ENCODE measurements at regions not wholly inside any gene's neighbourhood (a gene's known extent, or its start where the extent isn't known, plus 50 kb on each side); places are given as distances from the start of the nearest gene placed in this dataset.

GRCh38 chr7:138233189-138233588 lies 156.9 kb downstream of the AKR1D1 start:
- no peak for DNase-seq
- Histone ChIP-seq H3K36me3 (no peaks in the 10 kb centered on the region), H3K9me3 (peaks cover 0 to 13% (median 0%) of the 10 kb centered on the region in 3 donors), H3K27me3 (no peaks in the 10 kb centered on the region), H3K27ac (no peak overlapping the region), H3K4me3 (no peak overlapping the region), H3K4me1 (no peaks in the 10 kb centered on the region)
- TF ChIP-seq CTCF (IDR thresholded peaks at IDR 0.05) (no peak), POLR2A (IDR thresholded peaks at IDR 0.05) (no peak)
- WGBS, 2 donors = 80 to 83% methylated on average over 6 of the region's 6 CpGs
- intact Hi-C loops (cut with DNase I) = no loop called here

DNA sequence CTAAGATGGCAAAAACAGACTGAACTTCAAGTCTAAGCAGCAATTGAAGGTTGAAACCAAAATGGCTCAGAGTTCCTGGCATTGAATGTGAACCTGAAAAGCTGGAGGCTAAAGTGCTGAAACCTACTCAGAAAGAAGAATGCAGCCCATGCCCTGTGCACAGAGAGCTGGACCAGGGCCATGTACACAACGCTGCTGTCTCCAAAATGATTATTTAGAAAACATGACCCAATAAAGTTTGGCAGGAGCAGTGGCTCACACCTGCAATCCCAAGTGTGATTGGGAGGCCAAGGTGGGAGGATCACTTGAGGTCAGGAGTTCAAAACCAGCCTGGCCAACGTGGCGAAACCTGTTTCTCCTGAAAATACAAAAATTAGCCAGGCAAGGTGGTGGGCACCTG lies 158.9 kb downstream of the AKR1D1 start:
- Histone ChIP-seq H3K36me3 (no peaks in the 10 kb centered on the region), H3K27ac (peak overlapping the region in 1 of 4 donors; percentile 2), H3K4me3 (no peak overlapping the region), H3K27me3 (no peaks in the 10 kb centered on the region), H3K9me3 (peaks cover 0 to 21% (median 10%) of the 10 kb centered on the region in 3 donors), H3K4me1 (no peaks in the 10 kb centered on the region)
- 62 to 73% methylated on average over 3 of the region's 3 CpGs for WGBS, 2 donors
- intact Hi-C loops (cut with DNase I) = no loop called here
- no peak for DNase-seq
- TF ChIP-seq POLR2A (IDR thresholded peaks at IDR 0.05) = no peak
- no peak for TF ChIP-seq CTCF (IDR thresholded peaks at IDR 0.05)

GRCh38 chr7:138237995-138238394 lies 161.7 kb downstream of the AKR1D1 start:
- WGBS, 2 donors = 79 to 83% methylated on average over 5 of the region's 5 CpGs
- H3K27ac ChIP-seq = no peak overlapping the region
- H3K4me1 ChIP-seq = no peaks in the 10 kb centered on the region
- TF ChIP-seq POLR2A (IDR thresholded peaks at IDR 0.05) (no peak), CTCF (IDR thresholded peaks at IDR 0.05) (no peak)
- DNase-seq = no peak
- intact Hi-C loops (cut with DNase I) = no loop called here
- peaks cover 0 to 17% (median 10%) of the 10 kb centered on the region in 3 donors for H3K9me3 ChIP-seq
- H3K27me3 ChIP-seq = no peaks in the 10 kb centered on the region
- H3K36me3 ChIP-seq = no peaks in the 10 kb centered on the region
- H3K4me3 ChIP-seq = no peak overlapping the region

DNA sequence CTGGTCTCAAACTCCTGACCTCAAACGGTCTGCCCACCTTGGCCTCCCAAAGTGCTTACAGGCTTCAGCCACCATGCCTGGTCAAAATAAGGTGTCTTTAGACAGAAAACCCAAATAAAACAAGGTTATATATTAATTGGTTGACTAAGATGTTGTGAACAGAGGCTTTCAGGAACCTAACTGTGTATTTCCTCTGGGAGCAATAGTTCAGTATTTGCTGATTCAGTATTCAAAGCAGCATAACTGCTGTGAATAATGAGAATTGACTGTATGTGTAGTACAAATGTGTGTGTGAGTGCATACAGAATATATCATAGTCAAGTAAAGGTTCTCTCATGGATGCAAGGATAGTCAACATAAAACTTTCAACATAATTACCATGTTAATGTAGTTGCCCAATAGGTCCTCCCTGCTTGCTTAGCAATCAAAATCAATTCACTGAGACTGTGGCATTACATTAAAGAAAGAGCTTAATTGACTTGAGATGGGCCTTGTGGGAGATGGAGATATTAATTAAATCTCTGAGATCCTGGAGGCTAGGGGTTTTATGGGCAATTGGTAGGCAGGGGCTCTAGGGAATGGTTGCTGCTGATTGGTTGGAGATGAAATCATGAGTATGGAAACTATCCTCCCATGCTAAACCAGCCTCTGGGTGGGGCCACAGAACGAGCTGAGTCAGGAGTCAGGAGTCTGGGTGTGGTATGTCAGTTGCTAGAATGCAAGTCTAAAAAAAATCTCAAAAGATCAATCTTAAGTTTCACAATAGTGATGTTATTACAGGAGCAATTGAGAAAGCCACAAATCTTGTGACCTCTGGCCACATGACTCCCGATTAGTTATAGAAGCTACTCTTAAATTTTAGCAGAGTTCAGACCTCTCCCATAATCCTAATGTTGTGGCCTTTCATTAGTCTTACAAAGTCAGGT lies 162.7 kb downstream of the AKR1D1 start:
- intact Hi-C loops (cut with DNase I) = no loop called here
- WGBS, 2 donors = 31 to 39% methylated on average over 3 of the region's 3 CpGs
- Histone ChIP-seq H3K27ac (peak overlapping the region in 2 of 4 donors; percentile 49 to 68), H3K9me3 (peaks cover 0 to 13% (median 10%) of the 10 kb centered on the region in 3 donors), H3K4me3 (no peak overlapping the region), H3K36me3 (no peaks in the 10 kb centered on the region), H3K4me1 (peaks cover 0 to 4% (median 0%) of the 10 kb centered on the region in 3 donors), H3K27me3 (no peaks in the 10 kb centered on the region)
- TF ChIP-seq POLR2A (IDR thresholded peaks at IDR 0.05) = no peak
- TF ChIP-seq CTCF (IDR thresholded peaks at IDR 0.05) = no peak
- no peak for DNase-seq

GRCh38 chr7:138243430-138243829 lies 167.2 kb downstream of the AKR1D1 start:
- no peak for DNase-seq
- Histone ChIP-seq H3K27ac (peak overlapping the region in 2 of 4 donors; percentile 42 to 57), H3K9me3 (peaks cover 0 to 12% (median 10%) of the 10 kb centered on the region in 3 donors), H3K27me3 (no peaks in the 10 kb centered on the region), H3K4me3 (no peak overlapping the region), H3K4me1 (peaks cover 0 to 10% (median 0%) of the 10 kb centered on the region in 3 donors), H3K36me3 (no peaks in the 10 kb centered on the region)
- WGBS, 2 donors = 33 to 48% methylated on average over 5 of the region's 5 CpGs
- intact Hi-C loops (cut with DNase I) = no loop called here
- no peak for TF ChIP-seq POLR2A (IDR thresholded peaks at IDR 0.05)
- TF ChIP-seq CTCF (IDR thresholded peaks at IDR 0.05) = no peak

Data from esophagus squamous epithelium (tissue), 5 donors.